Type B pancreatic cell (in vitro differentiated cells): ENCODE measurements at regions not wholly inside any gene's neighbourhood (a gene's known extent, or its start where the extent isn't known, plus 50 kb on each side); places are given as distances from the start of the nearest gene placed in this dataset.

Experiments used
- DNase-seq: peaks from one replicate; pipeline ENCODE4 v3.0.0; 2021; ENCODE audit warnings: mixed read lengths; ENCODE audit not compliant: unreplicated experiment; ENCODE audit errors: extremely low spot score
- H3K27ac Mint-ChIP-seq: 2 replicates; pipeline ENCODE4 v1.8.0; 2021; ENCODE audit warnings: mild to moderate bottlenecking, mixed read lengths
- H3K27me3 Mint-ChIP-seq: 2 replicates; pipeline ENCODE4 v1.8.0; 2021; ENCODE audit warnings: mixed read lengths
- H3K36me3 Mint-ChIP-seq: 2 replicates; pipeline ENCODE4 v1.8.0; 2021; ENCODE audit warnings: mixed read lengths
- H3K4me1 Mint-ChIP-seq: one replicate; pipeline ENCODE4 v1.8.0; 2021; ENCODE audit warnings: mixed read lengths; ENCODE audit not compliant: unreplicated experiment
- H3K4me3 Mint-ChIP-seq: 2 replicates; pipeline ENCODE4 v1.8.0; 2021; ENCODE audit warnings: mild to moderate bottlenecking, mixed read lengths
- H3K9me3 Mint-ChIP-seq: 2 replicates; pipeline ENCODE4 v1.8.0; 2021; ENCODE audit warnings: mixed read lengths
- TF ChIP-seq, protein P1 (sequence below): fragments of 200-600 bp; sonication (generic); conservative IDR thresholded peaks from 2 replicates; pipeline ENCODE4 v1.5.0; 2021; ENCODE audit warnings: antibody characterized with exemption, mild to moderate bottlenecking

DNA sequence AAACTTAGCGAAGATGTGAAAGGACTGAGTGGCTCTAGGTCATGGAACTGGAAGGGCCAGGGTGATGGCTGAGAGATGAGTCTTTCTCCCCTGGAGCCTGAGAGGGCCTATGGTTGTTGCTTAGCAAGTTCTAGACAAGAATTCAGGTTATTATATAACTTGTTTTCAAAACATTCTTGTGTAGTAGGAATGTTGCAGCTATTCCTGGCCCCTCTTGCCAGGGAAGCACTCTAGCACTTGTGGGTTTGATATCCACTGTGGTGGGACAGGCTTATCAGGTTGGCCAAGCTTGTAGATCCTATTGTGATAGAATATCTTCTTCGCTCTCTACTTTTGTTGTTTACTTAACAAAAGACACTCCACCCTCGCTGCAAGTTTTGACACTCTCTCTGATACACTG is 211.8 kb upstream of the CITED2 start:
- H3K27ac Mint-ChIP-seq, result peak overlapping the region; percentile 72

GRCh38 chr6:139584599-139584998 is 210.2 kb upstream of the CITED2 start:
- Mint-ChIP-seq H3K4me1 (peaks cover 34% of the 10 kb centered on the region), H3K36me3 (peaks cover 4% of the 10 kb centered on the region), H3K27ac (no peak overlapping the region), H3K4me3 (no peak overlapping the region), H3K9me3 (peaks cover 7% of the 10 kb centered on the region), H3K27me3 (no peaks in the 10 kb centered on the region)
- DNase-seq, result no peak
- TF ChIP-seq, protein P1, sequence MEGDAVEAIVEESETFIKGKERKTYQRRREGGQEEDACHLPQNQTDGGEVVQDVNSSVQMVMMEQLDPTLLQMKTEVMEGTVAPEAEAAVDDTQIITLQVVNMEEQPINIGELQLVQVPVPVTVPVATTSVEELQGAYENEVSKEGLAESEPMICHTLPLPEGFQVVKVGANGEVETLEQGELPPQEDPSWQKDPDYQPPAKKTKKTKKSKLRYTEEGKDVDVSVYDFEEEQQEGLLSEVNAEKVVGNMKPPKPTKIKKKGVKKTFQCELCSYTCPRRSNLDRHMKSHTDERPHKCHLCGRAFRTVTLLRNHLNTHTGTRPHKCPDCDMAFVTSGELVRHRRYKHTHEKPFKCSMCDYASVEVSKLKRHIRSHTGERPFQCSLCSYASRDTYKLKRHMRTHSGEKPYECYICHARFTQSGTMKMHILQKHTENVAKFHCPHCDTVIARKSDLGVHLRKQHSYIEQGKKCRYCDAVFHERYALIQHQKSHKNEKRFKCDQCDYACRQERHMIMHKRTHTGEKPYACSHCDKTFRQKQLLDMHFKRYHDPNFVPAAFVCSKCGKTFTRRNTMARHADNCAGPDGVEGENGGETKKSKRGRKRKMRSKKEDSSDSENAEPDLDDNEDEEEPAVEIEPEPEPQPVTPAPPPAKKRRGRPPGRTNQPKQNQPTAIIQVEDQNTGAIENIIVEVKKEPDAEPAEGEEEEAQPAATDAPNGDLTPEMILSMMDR, result no peak

More for the DNA sequence above, 211.8 kb upstream of the CITED2 start:
- Mint-ChIP-seq H3K9me3 (peaks cover 5% of the 10 kb centered on the region), H3K4me1 (peaks cover 38% of the 10 kb centered on the region), H3K4me3 (peak overlapping the region; percentile 11), H3K36me3 (peaks cover 4% of the 10 kb centered on the region), H3K27me3 (no peaks in the 10 kb centered on the region)
- no peak for DNase-seq
- TF ChIP-seq, protein P1, result no peak

DNA sequence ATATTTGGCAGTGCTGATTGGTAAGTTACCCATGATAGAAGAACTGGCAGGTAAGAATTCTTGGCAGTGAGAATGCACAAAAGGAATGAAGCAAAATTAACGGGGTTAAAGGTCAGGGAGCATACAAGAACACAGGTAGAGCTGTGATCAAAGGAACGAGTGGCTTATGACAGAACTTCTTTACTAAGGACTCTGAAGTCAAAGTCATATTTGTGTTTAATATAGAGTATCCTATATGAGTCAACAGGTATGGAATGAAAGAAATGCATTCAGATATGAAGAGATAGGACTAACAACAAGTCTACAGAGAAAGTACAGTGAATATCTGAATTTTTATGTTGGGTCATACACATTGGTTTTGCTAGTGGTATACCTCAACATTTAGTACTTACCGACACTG is 209.0 kb upstream of the CITED2 start:
- Mint-ChIP-seq H3K27ac (peak overlapping the region; percentile 73), H3K27me3 (no peaks in the 10 kb centered on the region), H3K36me3 (peaks cover 4% of the 10 kb centered on the region), H3K4me1 (peaks cover 29% of the 10 kb centered on the region), H3K4me3 (peak overlapping the region; percentile 7), H3K9me3 (peaks cover 10% of the 10 kb centered on the region)
- DNase-seq, result no peak
- TF ChIP-seq, protein P1, result no peak

GRCh38 chr6:139582956-139583355 is 208.5 kb upstream of the CITED2 start:
- Mint-ChIP-seq H3K27me3 (no peaks in the 10 kb centered on the region), H3K27ac (peak overlapping the region; percentile 73)
- DNase-seq, result no peak

GRCh38 chr6:139581485-139581865 is 207.0 kb upstream of the CITED2 start:
- peaks cover 4% of the 10 kb centered on the region for H3K36me3 Mint-ChIP-seq
- TF ChIP-seq, protein P1, result no peak
- DNase-seq, result no peak
- peaks cover 32% of the 10 kb centered on the region for H3K4me1 Mint-ChIP-seq
- H3K9me3 Mint-ChIP-seq, result peaks cover 15% of the 10 kb centered on the region
- H3K27ac Mint-ChIP-seq, result no peak overlapping the region
- H3K27me3 Mint-ChIP-seq, result no peaks in the 10 kb centered on the region
- no peak overlapping the region for H3K4me3 Mint-ChIP-seq

More at GRCh38 chr6:139582956-139583355, 208.5 kb upstream of the CITED2 start:
- no peak overlapping the region for H3K4me3 Mint-ChIP-seq
- H3K36me3 Mint-ChIP-seq, result peaks cover 4% of the 10 kb centered on the region
- TF ChIP-seq, protein P1, result no peak
- peaks cover 29% of the 10 kb centered on the region for H3K4me1 Mint-ChIP-seq
- peaks cover 10% of the 10 kb centered on the region for H3K9me3 Mint-ChIP-seq
